AG09319 (cell line): ENCODE measurements at regions not wholly inside any gene's neighbourhood (a gene's known extent, or its start where the extent isn't known, plus 50 kb on each side); places are given as distances from the start of the nearest gene placed in this dataset.
"Not testable (repeated sequence)": the region's sequence is repeated elsewhere in the genome, so short reads cannot be mapped to it uniquely, and the experiment has no call there.

ENCODE experiments used
- DNase-seq: peaks from one replicate; pipeline ENCODE4 v3.0.0-alpha.2; 2010; ENCODE audit warnings: low read depth; ENCODE audit errors: extremely low read depth
- CTCF ChIP-seq: IDR thresholded peaks from 2 replicates; pipeline ENCODE4 v1.5.1; 2011; ENCODE audit warnings: low read depth, mild to moderate bottlenecking, inconsistent platforms, low read length, moderate library complexity

DNA sequence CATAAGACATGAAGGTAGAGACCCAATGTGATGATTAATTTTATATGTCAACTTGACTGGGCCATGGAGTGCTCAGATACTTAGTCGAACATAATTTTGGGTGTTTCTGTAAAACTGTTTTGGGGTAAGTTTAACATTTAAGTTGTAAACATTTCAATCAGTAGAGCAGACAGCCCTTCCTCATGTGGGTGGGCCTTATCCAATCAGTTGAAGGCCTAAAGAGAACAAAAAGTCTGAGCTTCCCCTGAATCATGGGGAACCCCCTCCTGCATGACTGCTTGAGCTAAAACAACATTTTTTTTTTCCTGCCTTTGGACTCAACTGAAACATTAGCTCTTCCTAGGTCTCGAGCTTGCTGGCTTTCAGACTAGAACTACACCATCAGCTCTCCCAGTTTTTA, 327.3 kb upstream of the SOX9 start:
- DNase-seq, result no peak
- no peak for TF ChIP-seq CTCF

GRCh38 chr17:71798701-71799100, 322.1 kb upstream of the SOX9 start:
- no peak for DNase-seq
- TF ChIP-seq CTCF, result no peak

- no peak for TF ChIP-seq CTCF
- no peak for DNase-seq
Observed at GRCh38 chr17:71799657-71800056, 321.2 kb upstream of the SOX9 start.

DNA sequence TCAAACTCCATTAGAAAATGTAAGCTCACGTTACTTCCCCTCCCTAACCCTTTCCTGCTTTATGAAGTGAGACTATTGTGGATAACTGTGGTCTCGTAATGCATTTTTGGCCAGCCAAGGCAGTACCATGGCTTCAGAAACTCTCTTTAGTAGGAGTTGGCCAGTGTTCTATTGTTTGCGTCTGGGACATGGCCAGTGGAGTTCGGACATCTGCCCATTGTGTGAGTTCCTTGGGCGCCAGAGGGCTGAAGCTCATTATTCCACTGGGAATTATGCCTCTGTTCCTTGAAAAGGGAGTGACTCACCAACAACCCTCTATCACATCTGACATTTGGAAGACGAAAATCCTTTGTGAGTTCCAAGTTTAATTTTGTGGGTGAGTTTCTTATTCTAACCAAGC, 319.5 kb upstream of the SOX9 start:
- TF ChIP-seq CTCF, result no peak

GRCh38 chr17:71802663-71803062, 318.2 kb upstream of the SOX9 start:
- TF ChIP-seq CTCF, result no peak
- no peak for DNase-seq

More for the DNA sequence above, 319.5 kb upstream of the SOX9 start:
- DNase-seq, result peak; percentile 30

DNA sequence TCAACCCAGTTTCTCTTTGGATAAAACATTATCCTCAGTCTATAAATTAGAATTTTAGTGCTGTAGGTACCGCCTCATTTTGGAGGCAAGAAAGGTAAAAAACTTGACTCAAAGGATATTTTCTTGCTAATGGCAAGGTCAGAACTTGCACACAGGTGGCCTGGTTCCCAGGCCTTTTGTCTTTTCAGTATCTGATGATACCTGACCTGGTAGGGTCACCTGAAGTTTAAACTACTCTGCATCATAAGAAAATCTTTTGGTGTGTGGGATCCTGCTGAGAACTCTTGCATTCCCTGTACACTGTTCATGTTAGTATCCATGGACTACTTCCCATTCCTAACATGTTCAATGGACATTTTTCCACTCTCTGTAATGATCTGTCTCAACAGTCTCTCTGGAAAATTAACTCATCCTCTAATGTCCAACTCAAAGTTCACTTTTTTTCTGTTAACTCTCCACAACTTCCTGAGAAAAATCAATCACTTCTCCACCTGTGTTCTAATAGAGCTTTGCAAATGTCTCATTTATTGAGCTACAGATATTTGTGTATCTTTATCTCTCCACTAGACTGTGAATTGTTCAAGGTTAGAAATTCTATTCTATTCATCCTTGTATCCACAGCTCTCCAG, 317.1 kb upstream of the SOX9 start:
- no peak for TF ChIP-seq CTCF

GRCh38 chr17:71809537-71809936, 311.3 kb upstream of the SOX9 start:
- DNase-seq, result no peak
- TF ChIP-seq CTCF, result no peak

More for the DNA sequence above, 317.1 kb upstream of the SOX9 start:
- no peak for DNase-seq

DNA sequence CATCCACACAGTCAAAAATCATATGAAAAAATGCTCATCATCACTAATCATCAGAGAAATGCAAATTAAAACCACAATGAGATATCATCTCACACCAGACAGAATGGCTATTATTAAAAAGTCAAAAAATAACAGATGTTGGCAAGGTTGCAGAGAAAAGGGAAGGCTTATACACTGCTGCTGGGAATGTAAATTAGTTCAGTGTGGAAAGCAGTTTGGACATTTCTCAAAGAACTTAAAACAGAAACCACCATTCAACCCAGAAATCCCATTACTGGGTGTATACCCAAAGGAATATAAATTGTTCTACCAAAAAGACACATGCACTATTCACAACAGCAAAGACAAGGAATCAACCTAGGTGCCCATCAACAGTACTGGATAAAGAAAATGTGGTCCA, 307.0 kb upstream of the SOX9 start:
- not testable (repeated sequence) for DNase-seq
